Transverse colon (tissue), 4 donors: ENCODE measurements at regions not wholly inside any gene's neighbourhood (a gene's known extent, or its start where the extent isn't known, plus 50 kb on each side); places are given as distances from the start of the nearest gene placed in this dataset.

Experiments used
- DNase-seq: peaks from one replicate; pipeline ENCODE4 v3.0.0-alpha.2; 2019
- H3K27ac ChIP-seq, 4 donors: fragments of 200-600 bp; sonication (generic); 2 replicates each; pipeline ENCODE4 v1.5.1; 2016 to 2018; ENCODE audit warnings: inconsistent platforms in 4 of 4
- H3K27me3 ChIP-seq: fragments of 200-600 bp; sonication (generic); 2 replicates; pipeline ENCODE4 v1.5.1; 2017; ENCODE audit warnings: inconsistent platforms
- H3K36me3 ChIP-seq, 4 donors: fragments of 200-600 bp; sonication (generic); 2 replicates each; pipeline ENCODE4 v1.5.1; 2017 to 2019; ENCODE audit warnings: inconsistent platforms in 4 of 4
- H3K4me1 ChIP-seq, 4 donors: fragments of 200-600 bp; sonication (generic); 2 replicates each; pipeline ENCODE4 v1.5.1; 2017 to 2020; ENCODE audit warnings: inconsistent platforms in 4 of 4
- H3K4me3 ChIP-seq, 4 donors: fragments of 200-600 bp; sonication (generic); 1 replicate in 1 of 4; 2 replicates in 3 of 4; pipeline versions ENCODE4 v1.5.1 to v1.6.1; 2017 to 2019; ENCODE audit warnings: inconsistent platforms in 4 of 4
- H3K9me3 ChIP-seq, 2 donors: fragments of 200-600 bp; sonication (generic); 2 replicates each; pipeline ENCODE4 v1.5.1; 2017 to 2019; ENCODE audit warnings: inconsistent platforms in 2 of 2
- EP300 ChIP-seq: sonication (generic); formaldehyde crosslinking; IDR thresholded peaks from one replicate; pipeline ENCODE4 v1.6.1; 2017; ENCODE audit warnings: antibody characterized with exemption, low read depth
- POLR2A ChIP-seq: fragments of 450-650 bp; IDR thresholded peaks from one replicate; pipeline ENCODE4 v1.6.1; 2016; ENCODE audit warnings: antibody characterized with exemption, mild to moderate bottlenecking, moderate library complexity
- POLR2AphosphoS5 ChIP-seq, 3 donors: sonication (generic); formaldehyde crosslinking; IDR thresholded peaks; one replicate each; pipeline ENCODE4 v1.6.1; 2016; ENCODE audit warnings: antibody characterized with exemption in 3 of 3
- WGBS, 2 donors: methylation state at CpG; one replicate each; pipeline ENCODE4 v1.1.5; 2018; ENCODE audit warnings: low coverage in 1 of 2; 5-methylcytosine and 5-hydroxymethylcytosine counted together
- in situ Hi-C, 4 donors: fragments of 200-750 bp; cut with MboI; loops; one replicate each; pipeline versions ENCODE4 v1.15.0 to v1.15.1; 2017; ENCODE audit warnings: low sequenced_read_pairs in 3 of 4, low pct_ligation_motif_present in 1 of 4, low pct_unique_long_range_greater_than_20kb in 1 of 4
- intact Hi-C: fragments of 100-400 bp; cut with DNase I; formaldehyde crosslinking; loops from one replicate; pipeline ENCODE4 v1.15.1; 2023; ENCODE audit warnings: low total_unique reads
- TF ChIP-seq, protein P1 (sequence below), 5 experiments: fragments of 200-600 bp in 3 of 5; fragments of 450-650 bp in 2 of 5; sonication (generic) in 3 of 5; IDR thresholded peaks; 1 replicate in 2 of 5; 2 replicates in 3 of 5; pipeline ENCODE4 v1.5.1; 2016 to 2017; ENCODE audit warnings: antibody characterized with exemption in 5 of 5, inconsistent platforms in 3 of 5, mild to moderate bottlenecking in 2 of 5, moderate library complexity in 1 of 5

DNA sequence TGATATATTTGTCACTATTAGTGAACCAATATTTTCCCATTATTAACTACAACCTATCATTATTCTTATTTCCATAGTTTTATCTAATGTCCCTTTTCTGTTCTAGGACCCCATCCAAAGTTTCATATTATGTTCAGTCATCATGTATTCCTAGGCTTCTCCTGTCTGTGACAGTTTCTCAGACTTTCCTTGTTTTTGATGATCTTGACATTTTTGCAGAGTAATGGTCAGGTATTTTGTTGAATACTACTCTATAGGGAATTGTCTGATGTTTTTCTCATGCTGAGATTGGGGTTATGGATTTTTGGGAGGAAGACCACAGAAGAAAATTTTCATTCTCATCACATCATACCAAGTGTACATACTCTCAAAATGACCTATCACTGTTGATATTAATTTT is 684.6 kb downstream of the PLCL1 start:
- no peaks in the 10 kb centered on the region for H3K9me3 ChIP-seq
- H3K27ac ChIP-seq, result no peak overlapping the region
- peaks cover 3 to 29% (median 8%) of the 10 kb centered on the region in 4 donors for H3K4me1 ChIP-seq
- DNase-seq, result no peak
- H3K36me3 ChIP-seq, result no peaks in the 10 kb centered on the region
- intact Hi-C loops (no loop called here), in situ Hi-C loops (no loop called here)
- H3K27me3 ChIP-seq, result no peaks in the 10 kb centered on the region
- H3K4me3 ChIP-seq, result no peak overlapping the region
- TF ChIP-seq POLR2AphosphoS5 (IDR thresholded peaks at IDR 0.05) (no peak), EP300 (no peak), POLR2A (no peak)
- TF ChIP-seq, protein P1, sequence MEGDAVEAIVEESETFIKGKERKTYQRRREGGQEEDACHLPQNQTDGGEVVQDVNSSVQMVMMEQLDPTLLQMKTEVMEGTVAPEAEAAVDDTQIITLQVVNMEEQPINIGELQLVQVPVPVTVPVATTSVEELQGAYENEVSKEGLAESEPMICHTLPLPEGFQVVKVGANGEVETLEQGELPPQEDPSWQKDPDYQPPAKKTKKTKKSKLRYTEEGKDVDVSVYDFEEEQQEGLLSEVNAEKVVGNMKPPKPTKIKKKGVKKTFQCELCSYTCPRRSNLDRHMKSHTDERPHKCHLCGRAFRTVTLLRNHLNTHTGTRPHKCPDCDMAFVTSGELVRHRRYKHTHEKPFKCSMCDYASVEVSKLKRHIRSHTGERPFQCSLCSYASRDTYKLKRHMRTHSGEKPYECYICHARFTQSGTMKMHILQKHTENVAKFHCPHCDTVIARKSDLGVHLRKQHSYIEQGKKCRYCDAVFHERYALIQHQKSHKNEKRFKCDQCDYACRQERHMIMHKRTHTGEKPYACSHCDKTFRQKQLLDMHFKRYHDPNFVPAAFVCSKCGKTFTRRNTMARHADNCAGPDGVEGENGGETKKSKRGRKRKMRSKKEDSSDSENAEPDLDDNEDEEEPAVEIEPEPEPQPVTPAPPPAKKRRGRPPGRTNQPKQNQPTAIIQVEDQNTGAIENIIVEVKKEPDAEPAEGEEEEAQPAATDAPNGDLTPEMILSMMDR (IDR thresholded peaks at IDR 0.05), result no peak

DNA sequence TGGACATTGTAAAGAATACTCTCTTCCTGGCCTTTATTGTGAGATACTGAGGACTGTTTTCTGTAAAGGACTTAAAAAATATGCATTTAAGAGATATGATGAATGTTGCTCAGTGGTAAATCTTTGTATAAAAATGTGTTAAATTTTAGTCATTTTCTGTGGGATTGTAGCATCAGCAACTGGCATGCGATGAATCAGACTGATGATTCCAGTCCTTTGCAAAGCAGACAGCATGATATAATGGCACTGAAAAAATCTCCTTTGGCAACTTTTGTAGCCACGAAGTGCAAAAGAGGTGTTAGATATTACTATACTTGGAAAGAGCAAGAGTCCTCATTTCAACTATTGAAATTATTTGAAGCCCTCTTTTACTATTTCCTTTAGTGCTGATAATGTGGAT is 678.7 kb downstream of the PLCL1 start:
- intact Hi-C loops (no loop called here), in situ Hi-C loops (no loop called here)
- 76 to 78% methylated on average over 2 of the region's 2 CpGs for WGBS, 2 donors
- H3K4me1 ChIP-seq, result peaks cover 0 to 8% (median 4%) of the 10 kb centered on the region in 4 donors
- TF ChIP-seq POLR2AphosphoS5 (IDR thresholded peaks at IDR 0.05), result no peak
- TF ChIP-seq EP300, result no peak
- TF ChIP-seq, protein P1 (IDR thresholded peaks at IDR 0.05), result no peak
- no peak for TF ChIP-seq POLR2A
- H3K9me3 ChIP-seq, result no peaks in the 10 kb centered on the region
- H3K36me3 ChIP-seq, result no peaks in the 10 kb centered on the region
- DNase-seq, result no peak
- no peaks in the 10 kb centered on the region for H3K27me3 ChIP-seq
- peak overlapping the region in 1 of 4 donors; percentile 31 for H3K27ac ChIP-seq
- H3K4me3 ChIP-seq, result no peak overlapping the region

DNA sequence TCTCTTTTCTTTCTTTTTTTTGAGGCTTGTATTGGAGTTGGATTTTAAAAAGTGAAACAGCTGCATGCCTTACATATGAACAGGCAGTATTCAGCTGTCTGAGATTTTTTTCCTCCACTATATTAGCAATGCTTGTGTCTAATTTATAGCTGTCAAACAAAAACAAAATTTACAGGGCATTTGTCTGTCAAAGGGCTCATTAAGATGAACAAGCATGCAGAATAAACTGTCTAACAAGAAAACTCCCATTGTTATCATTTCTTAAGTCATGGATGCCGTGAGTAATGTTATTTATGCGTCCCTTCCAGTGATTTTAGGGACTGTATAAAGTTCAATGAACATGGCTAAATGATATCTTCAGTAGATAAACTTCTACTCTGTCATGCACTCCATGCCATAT is 674.7 kb downstream of the PLCL1 start:
- no peak for TF ChIP-seq EP300
- TF ChIP-seq POLR2AphosphoS5 (IDR thresholded peaks at IDR 0.05), result no peak
- no peak for TF ChIP-seq POLR2A
- TF ChIP-seq, protein P1 (IDR thresholded peaks at IDR 0.05), result no peak
- no peaks in the 10 kb centered on the region for H3K36me3 ChIP-seq
- H3K4me1 ChIP-seq, result peaks cover 0 to 10% (median 4%) of the 10 kb centered on the region in 4 donors
- in situ Hi-C loops, result no loop called here
- WGBS, 2 donors, result 72 to 76% methylated on average over 2 of the region's 2 CpGs
- intact Hi-C loops, result no loop called here
- no peaks in the 10 kb centered on the region for H3K27me3 ChIP-seq
- H3K9me3 ChIP-seq, result no peaks in the 10 kb centered on the region
- H3K27ac ChIP-seq, result no peak overlapping the region
- no peak for DNase-seq
- no peak overlapping the region for H3K4me3 ChIP-seq

DNA sequence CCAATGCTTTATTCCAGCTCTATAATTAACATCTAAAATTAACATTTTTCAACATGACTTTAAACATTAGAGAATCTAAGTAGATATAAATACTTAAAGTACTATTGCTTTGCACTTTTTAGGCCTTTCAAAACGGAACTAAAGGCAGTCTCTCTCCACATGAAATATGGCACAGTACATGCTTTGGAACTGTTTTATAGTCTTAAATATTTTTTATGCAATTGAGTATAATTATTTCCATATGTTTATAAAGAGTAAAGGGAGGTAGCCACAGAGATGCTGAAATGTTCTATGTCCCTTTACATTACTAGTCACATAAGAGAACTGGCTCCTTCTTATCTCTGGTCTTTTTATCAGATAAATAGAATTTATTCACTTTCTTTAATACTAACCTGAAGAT is 674.0 kb downstream of the PLCL1 start:
- 56 to 66% methylated on average over 1 of the region's 1 CpG for WGBS, 2 donors
- Histone ChIP-seq H3K4me3 (no peak overlapping the region), H3K9me3 (no peaks in the 10 kb centered on the region), H3K27me3 (no peaks in the 10 kb centered on the region), H3K36me3 (no peaks in the 10 kb centered on the region), H3K27ac (no peak overlapping the region), H3K4me1 (peaks cover 0 to 4% (median 2%) of the 10 kb centered on the region in 4 donors)
- TF ChIP-seq, protein P1 (IDR thresholded peaks at IDR 0.05), result no peak
- no peak for TF ChIP-seq POLR2AphosphoS5 (IDR thresholded peaks at IDR 0.05)
- no peak for TF ChIP-seq POLR2A
- no peak for TF ChIP-seq EP300
- intact Hi-C loops, result no loop called here
- in situ Hi-C loops, result no loop called here
- DNase-seq, result no peak
